Psoas muscle (tissue), 7 donors: ENCODE measurements at regions not wholly inside any gene's neighbourhood (a gene's known extent, or its start where the extent isn't known, plus 50 kb on each side); places are given as distances from the start of the nearest gene placed in this dataset.
A peak's percentile ranks its signal among the peaks of the same experiment; 100 is the strongest.

Experiments used
- ATAC-seq, 4 donors: fragments of 200-7000 bp; cut with Tn5 transposase; one replicate each; pipeline ENCODE4 v1.9.1; 2020; ENCODE audit warnings: moderate library complexity in 3 of 4, mild to moderate bottlenecking in 2 of 4
- DNase-seq, 2 donors: peaks; one replicate each; pipeline ENCODE4 v3.0.0-alpha.2; 2020
- H3K27ac ChIP-seq: fragments of 200-600 bp; one replicate; pipeline ENCODE4 v1.8.0; 2022
- H3K27me3 ChIP-seq, 3 donors: fragments of 200-600 bp in 1 of 3; one replicate each; pipeline versions ENCODE4 v1.6.1 to v1.8.0; 2013 to 2022; ENCODE audit warnings: low read length in 2 of 3, mild to moderate bottlenecking in 2 of 3, moderate library complexity in 1 of 3; ENCODE audit not compliant: insufficient read depth in 3 of 3
- H3K36me3 ChIP-seq, 2 donors: fragments of 200-600 bp in 1 of 2; one replicate each; pipeline versions ENCODE4 v1.6.1 to v1.8.0; 2013 to 2022; ENCODE audit warnings: low read depth in 1 of 2, mild to moderate bottlenecking in 1 of 2, moderate library complexity in 1 of 2; ENCODE audit not compliant: insufficient read depth in 1 of 2
- H3K4me1 ChIP-seq: fragments of 200-600 bp; one replicate; pipeline ENCODE4 v1.8.0; 2022
- H3K4me3 ChIP-seq: fragments of 200-600 bp; one replicate; pipeline ENCODE4 v1.8.0; 2022; ENCODE audit warnings: mild to moderate bottlenecking
- H3K9me3 ChIP-seq: fragments of 200-600 bp; one replicate; pipeline ENCODE4 v1.8.0; 2022
- WGBS, 3 donors: extraction: QIAGEN DNeasy Blood & Tissue Kit; methylation state at CpG; one replicate each; pipeline versions ENCODE4 v1.1.6 to v1.1.7; 2013; 5-methylcytosine and 5-hydroxymethylcytosine counted together
- intact Hi-C, 2 donors: fragments of 100-400 bp; cut with DNase I; formaldehyde crosslinking; loops; one replicate each; pipeline versions ENCODE4 v1.11.0 to v1.14.2; 2022
- TF ChIP-seq, protein P1 (sequence below): fragments of 200-600 bp; IDR thresholded peaks from one replicate; pipeline ENCODE4 v1.8.0; 2022; ENCODE audit warnings: antibody characterized with exemption
- donor health status: healthy with polysubstance abuse.
- donor health status: DM: no; HTN: no; CAD: no; lungs with moderate emphysema.
- donor health status: Bipolar disorder and iron deficiency.
- donor health status: healthy.
- donor health status: DM: yes; HTN: yes; CAD: no.
- donor health status: DM: no; HTN: no; CAD: no.
- donor health status: DM: yes; HTN: yes; CAD: no.

- 15 to 20% (median 17%) methylated on average over 4 of the region's 4 CpGs for WGBS, 3 donors
- peaks cover 43% of the 10 kb centered on the region for H3K4me1 ChIP-seq
- peak overlapping the region; percentile 91 for H3K27ac ChIP-seq
- intact Hi-C loops = loop anchor here in 1 of 2 donors (5.0 kb wide), 2 partner anchors 37 to 48 kb away; no protein-coding TSS in a partner anchor
- no peaks in the 10 kb centered on the region for H3K36me3 ChIP-seq
- peak in 1 of 2 donors; percentile 74 for DNase-seq
- H3K27me3 ChIP-seq = no peaks in the 10 kb centered on the region
- H3K4me3 ChIP-seq = peak overlapping the region; percentile 23
- TF ChIP-seq, protein P1, sequence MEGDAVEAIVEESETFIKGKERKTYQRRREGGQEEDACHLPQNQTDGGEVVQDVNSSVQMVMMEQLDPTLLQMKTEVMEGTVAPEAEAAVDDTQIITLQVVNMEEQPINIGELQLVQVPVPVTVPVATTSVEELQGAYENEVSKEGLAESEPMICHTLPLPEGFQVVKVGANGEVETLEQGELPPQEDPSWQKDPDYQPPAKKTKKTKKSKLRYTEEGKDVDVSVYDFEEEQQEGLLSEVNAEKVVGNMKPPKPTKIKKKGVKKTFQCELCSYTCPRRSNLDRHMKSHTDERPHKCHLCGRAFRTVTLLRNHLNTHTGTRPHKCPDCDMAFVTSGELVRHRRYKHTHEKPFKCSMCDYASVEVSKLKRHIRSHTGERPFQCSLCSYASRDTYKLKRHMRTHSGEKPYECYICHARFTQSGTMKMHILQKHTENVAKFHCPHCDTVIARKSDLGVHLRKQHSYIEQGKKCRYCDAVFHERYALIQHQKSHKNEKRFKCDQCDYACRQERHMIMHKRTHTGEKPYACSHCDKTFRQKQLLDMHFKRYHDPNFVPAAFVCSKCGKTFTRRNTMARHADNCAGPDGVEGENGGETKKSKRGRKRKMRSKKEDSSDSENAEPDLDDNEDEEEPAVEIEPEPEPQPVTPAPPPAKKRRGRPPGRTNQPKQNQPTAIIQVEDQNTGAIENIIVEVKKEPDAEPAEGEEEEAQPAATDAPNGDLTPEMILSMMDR = no peak
- H3K9me3 ChIP-seq = no peaks in the 10 kb centered on the region
- peak; percentile 71 to 87 (median 82) for ATAC-seq
These were observed 268.5 kb upstream of the ECI2 start for GRCh38 chr6:4403828-4404227.

- TF ChIP-seq, protein P1 = no peak
- Histone ChIP-seq H3K27ac (peak overlapping the region; percentile 91), H3K4me3 (peak overlapping the region; percentile 23), H3K4me1 (peaks cover 45% of the 10 kb centered on the region), H3K36me3 (no peaks in the 10 kb centered on the region), H3K27me3 (no peaks in the 10 kb centered on the region), H3K9me3 (no peaks in the 10 kb centered on the region)
- intact Hi-C loops = loop anchor here in 1 of 2 donors (5.0 kb wide), 2 partner anchors 36 to 49 kb away; no protein-coding TSS in a partner anchor
- ATAC-seq (peak in 2 of 4 donors; percentile 17 to 61), DNase-seq (no peak)
- 36 to 57% (median 37%) methylated on average over 12 of the region's 12 CpGs for WGBS, 3 donors
These were observed 267.8 kb upstream of the ECI2 start for GRCh38 chr6:4403023-4403752.

- Histone ChIP-seq H3K4me1 (peaks cover 51% of the 10 kb centered on the region), H3K4me3 (peak overlapping the region; percentile 23), H3K9me3 (no peaks in the 10 kb centered on the region), H3K36me3 (no peaks in the 10 kb centered on the region), H3K27ac (peak overlapping the region; percentile 91), H3K27me3 (no peaks in the 10 kb centered on the region)
- WGBS, 3 donors = 12 to 25% (median 12%) methylated on average over 11 of the region's 11 CpGs
- DNase-seq (peak; percentile 42 to 81), ATAC-seq (peak; percentile 80 to 89 (median 82))
- TF ChIP-seq, protein P1 = no peak
- intact Hi-C loops = loop anchor here (1.0 to 5.0 kb wide), 3 partner anchors 31 to 50 kb away; no protein-coding TSS in a partner anchor
These were observed 267.2 kb upstream of the ECI2 start for GRCh38 chr6:4402477-4402976.

- WGBS, 3 donors = 45 to 58% (median 53%) methylated on average over 19 of the region's 19 CpGs
- intact Hi-C loops = loop anchor here (1.0 to 5.0 kb wide), 3 partner anchors 30 to 51 kb away; no protein-coding TSS in a partner anchor
These were observed 266.3 kb upstream of the ECI2 start for GRCh38 chr6:4401408-4402368.

More at GRCh38 chr6:4401408-4402368, 266.3 kb upstream of the ECI2 start:
- no peaks in the 10 kb centered on the region for H3K9me3 ChIP-seq
- H3K4me1 ChIP-seq = peaks cover 56% of the 10 kb centered on the region
- peak in 1 of 4 donors; percentile 0 for ATAC-seq
- H3K27me3 ChIP-seq = no peaks in the 10 kb centered on the region
- peak overlapping the region; percentile 23 for H3K4me3 ChIP-seq
- peak overlapping the region; percentile 91 for H3K27ac ChIP-seq
- TF ChIP-seq, protein P1 = no peak
- peak; percentile 30 to 72 for DNase-seq
- no peaks in the 10 kb centered on the region for H3K36me3 ChIP-seq
